GM19467 (cell line): ENCODE measurements at regions not wholly inside any gene's neighbourhood (a gene's known extent, or its start where the extent isn't known, plus 50 kb on each side); places are given as distances from the start of the nearest gene placed in this dataset.

Experiments used
- ATAC-seq: cut with Tn5 transposase; IDR thresholded peaks from one replicate; pipeline ENCODE4 v1.9.1; 2021; ENCODE audit warnings: mild to moderate bottlenecking, moderate library complexity; ENCODE audit not compliant: unreplicated experiment

GRCh38 chr7:145665499-145666258 is 450.9 kb upstream of the CNTNAP2 start:
- no peak for ATAC-seq

- ATAC-seq: no peak
These were observed 460.9 kb upstream of the CNTNAP2 start for GRCh38 chr7:145655666-145656065.

GRCh38 chr7:145645135-145645515 is 471.5 kb upstream of the CNTNAP2 start:
- ATAC-seq: no peak

GRCh38 chr7:145644426-145645134 is 472.0 kb upstream of the CNTNAP2 start:
- ATAC-seq: no peak

- no peak for ATAC-seq
These were observed 472.6 kb upstream of the CNTNAP2 start for GRCh38 chr7:145643981-145644380.

GRCh38 chr7:145633513-145633912 is 483.1 kb upstream of the CNTNAP2 start:
- ATAC-seq: no peak

GRCh38 chr7:145624618-145625017 is 492.0 kb upstream of the CNTNAP2 start:
- no peak for ATAC-seq

GRCh38 chr7:145605963-145606362 is 510.6 kb upstream of the CNTNAP2 start:
- no peak for ATAC-seq

GRCh38 chr7:145599376-145599775 is 517.2 kb upstream of the CNTNAP2 start:
- no peak for ATAC-seq

- ATAC-seq: no peak
These were observed 532.2 kb upstream of the CNTNAP2 start for GRCh38 chr7:145584401-145584800.

- ATAC-seq: no peak
These were observed 533.8 kb upstream of the CNTNAP2 start for GRCh38 chr7:145582742-145583303.

- no peak for ATAC-seq
These were observed 558.8 kb upstream of the CNTNAP2 start for GRCh38 chr7:145557805-145558204.

GRCh38 chr7:145543242-145543641 is 573.4 kb upstream of the CNTNAP2 start:
- ATAC-seq: no peak

GRCh38 chr7:145539910-145540309 is 576.7 kb upstream of the CNTNAP2 start:
- no peak for ATAC-seq

- ATAC-seq: no peak
These were observed 582.3 kb upstream of the CNTNAP2 start for GRCh38 chr7:145534301-145534700.

GRCh38 chr7:145520284-145520683 is 596.3 kb upstream of the CNTNAP2 start:
- ATAC-seq: no peak

GRCh38 chr7:145511004-145511403 is 605.6 kb upstream of the CNTNAP2 start:
- no peak for ATAC-seq

- ATAC-seq: no peak
These were observed 618.6 kb upstream of the CNTNAP2 start for GRCh38 chr7:145497911-145498525.

- no peak for ATAC-seq
These were observed 626.2 kb upstream of the CNTNAP2 start for GRCh38 chr7:145490356-145490755.

GRCh38 chr7:145489609-145490008 is 627.0 kb upstream of the CNTNAP2 start:
- no peak for ATAC-seq

- no peak for ATAC-seq
These were observed 627.8 kb upstream of the CNTNAP2 start for GRCh38 chr7:145488816-145489215.

- no peak for ATAC-seq
These were observed 634.6 kb upstream of the CNTNAP2 start for GRCh38 chr7:145481985-145482384.
